C4-2B (cell line): ENCODE measurements at regions not wholly inside any gene's neighbourhood (a gene's known extent, or its start where the extent isn't known, plus 50 kb on each side); places are given as distances from the start of the nearest gene placed in this dataset.

Experiments used
- CTCF ChIP-seq: fragments of 450-650 bp; conservative IDR thresholded peaks from 2 replicates; pipeline ENCODE4 v1.5.1; 2017; ENCODE audit warnings: mild to moderate bottlenecking
- ZFX ChIP-seq: fragments of 450-650 bp; IDR thresholded peaks from 2 replicates; pipeline ENCODE4 v1.6.1; 2017

DNA sequence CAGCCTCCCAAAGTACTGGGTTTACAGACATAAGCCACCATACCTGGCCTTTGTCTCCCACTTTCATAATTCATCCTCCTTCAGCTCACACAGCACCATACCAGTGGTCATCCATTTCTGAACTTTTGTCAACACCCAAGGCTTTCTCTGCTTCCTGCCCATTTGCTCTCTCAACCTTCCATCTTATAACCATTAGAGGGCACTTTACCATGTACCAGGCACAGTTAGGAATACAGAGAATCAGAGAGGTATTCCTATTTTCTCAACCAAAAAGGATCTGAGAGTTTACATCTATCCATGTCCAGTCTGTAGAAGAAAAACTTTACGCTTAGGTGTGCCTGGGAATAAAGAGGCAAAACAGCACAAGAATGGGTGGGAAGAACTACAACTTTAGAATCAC is 397.6 kb downstream of the BUD13 start:
- TF ChIP-seq CTCF (no peak; the same call in none of the 2 replicates), ZFX (no peak)
